DMS79 (cell line): ENCODE measurements at regions not wholly inside any gene's neighbourhood (a gene's known extent, or its start where the extent isn't known, plus 50 kb on each side); places are given as distances from the start of the nearest gene placed in this dataset.
"Not testable (repeated sequence)": the region's sequence is repeated elsewhere in the genome, so short reads cannot be mapped to it uniquely, and the experiment has no call there.

Experiments
- DNase-seq: peaks from one replicate; lab custom pipeline; 2025; lab: John Stamatoyannopoulos, UW

- no peak for DNase-seq
Observed at GRCh38 chr6:9020001-9020400, 584.7 kb upstream of the SLC35B3 start.

GRCh38 chr6:9009931-9010330 is 574.6 kb upstream of the SLC35B3 start:
- no peak for DNase-seq

GRCh38 chr6:9007027-9007426 is 571.7 kb upstream of the SLC35B3 start:
- DNase-seq: no peak

- no peak for DNase-seq
Observed at GRCh38 chr6:9002833-9003232, 567.5 kb upstream of the SLC35B3 start.

GRCh38 chr6:8995156-8995555 is 559.8 kb upstream of the SLC35B3 start:
- no peak for DNase-seq

GRCh38 chr6:8993111-8993510 is 557.8 kb upstream of the SLC35B3 start:
- no peak for DNase-seq

GRCh38 chr6:8991844-8992243 is 556.5 kb upstream of the SLC35B3 start:
- no peak for DNase-seq

GRCh38 chr6:8990075-8990474 is 554.7 kb upstream of the SLC35B3 start:
- DNase-seq: no peak

- DNase-seq: peak; percentile 2
Observed at GRCh38 chr6:8983202-8983688, 547.9 kb upstream of the SLC35B3 start.

GRCh38 chr6:8982668-8983067 is 547.3 kb upstream of the SLC35B3 start:
- no peak for DNase-seq

GRCh38 chr6:8973395-8973794 is 538.0 kb upstream of the SLC35B3 start:
- DNase-seq: no peak

GRCh38 chr6:8969747-8970146 is 534.4 kb upstream of the SLC35B3 start:
- no peak for DNase-seq

- DNase-seq: no peak
Observed at GRCh38 chr6:8958894-8959511, 523.7 kb upstream of the SLC35B3 start.

GRCh38 chr6:8953310-8953709 is 518.0 kb upstream of the SLC35B3 start:
- no peak for DNase-seq

GRCh38 chr6:8948733-8949132 is 513.4 kb upstream of the SLC35B3 start:
- DNase-seq: no peak

- no peak for DNase-seq
Observed at GRCh38 chr6:8947900-8948299, 512.6 kb upstream of the SLC35B3 start.

- no peak for DNase-seq
Observed at GRCh38 chr6:8944548-8944947, 509.2 kb upstream of the SLC35B3 start.

- DNase-seq: no peak
Observed at GRCh38 chr6:8943073-8943472, 507.7 kb upstream of the SLC35B3 start.

- DNase-seq: no peak
Observed at GRCh38 chr6:8941577-8941976, 506.2 kb upstream of the SLC35B3 start.

GRCh38 chr6:8940356-8940755 is 505.0 kb upstream of the SLC35B3 start:
- DNase-seq: no peak

GRCh38 chr6:8939615-8940014 is 504.3 kb upstream of the SLC35B3 start:
- DNase-seq: peak; percentile 70

GRCh38 chr6:8934318-8934717 is 499.0 kb upstream of the SLC35B3 start:
- no peak for DNase-seq

GRCh38 chr6:8930009-8930408 is 494.7 kb upstream of the SLC35B3 start:
- no peak for DNase-seq

- not testable (repeated sequence) for DNase-seq
Observed at GRCh38 chr6:8920244-8920643, 484.9 kb upstream of the SLC35B3 start.
